H1 (cell line): ENCODE measurements at regions not wholly inside any gene's neighbourhood (a gene's known extent, or its start where the extent isn't known, plus 50 kb on each side); places are given as distances from the start of the nearest gene placed in this dataset.

ENCODE experiments used
- KDM4A ChIP-seq: IDR thresholded peaks from one replicate; pipeline ENCODE4 v1.7.1; 2012; ENCODE audit warnings: low read depth, mild to moderate bottlenecking, moderate library complexity, low read length, inconsistent platforms; ENCODE audit not compliant: severe bottlenecking
- POLR2AphosphoS5 ChIP-seq: IDR thresholded peaks from 2 replicates; pipeline ENCODE4 v1.6.1; 2011; ENCODE audit warnings: low read depth, low read length
- POU5F1 ChIP-seq: IDR thresholded peaks from 2 replicates; pipeline ENCODE4 v1.6.1; 2011; ENCODE audit warnings: low read depth, mild to moderate bottlenecking, low read length, moderate library complexity
- SIN3A ChIP-seq, 2 experiments: IDR thresholded peaks in 1 of 2; conservative IDR thresholded peaks in 1 of 2; 2 replicates each; pipeline ENCODE4 v1.6.1; 2011 to 2012; ENCODE audit warnings: low read length in 2 of 2, improper control_type of control experiment in 1 of 2, low read depth in 1 of 2, mild to moderate bottlenecking in 1 of 2

- TF ChIP-seq KDM4A (no peak), POU5F1 (no peak), POLR2AphosphoS5 (no peak), SIN3A (conservative IDR thresholded peaks at IDR 0.05 in 1 of 2, IDR thresholded peaks at IDR 0.05 in 1 of 2; ENCODE audit: low read depth in 1 of 2, low read length in 2 of 2) (no peak)
These were observed 212.7 kb upstream of the PPP2R3A start (continued) for GRCh38 chr3:135752851-135753250.
